ENCODE measurements at regions not wholly inside any gene's neighbourhood (a gene's known extent, or its start where the extent isn't known, plus 50 kb on each side); places are given as distances from the start of the nearest gene placed in this dataset.

DNA sequence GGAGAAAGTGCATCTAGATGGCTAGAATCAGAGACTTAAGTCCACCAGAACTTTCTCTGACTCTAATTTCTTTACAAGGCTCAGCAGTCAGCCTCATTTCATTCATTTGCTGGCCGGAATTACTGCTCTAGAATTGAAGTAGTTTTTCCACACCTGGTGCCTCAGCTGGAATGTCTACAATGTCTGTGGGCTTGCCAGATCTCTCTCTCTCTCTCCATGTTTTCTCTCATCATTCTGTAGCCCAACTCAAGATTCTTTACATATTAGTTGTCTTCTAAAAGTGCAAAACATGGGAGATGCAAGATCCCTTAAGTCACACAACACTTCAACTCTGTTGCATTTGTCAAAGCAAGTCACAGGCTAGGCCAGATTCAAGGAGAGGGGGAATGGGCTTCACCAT is 103.9 kb upstream of the TAF11L2 start (continued):
- TF ChIP-seq, protein P1, sequence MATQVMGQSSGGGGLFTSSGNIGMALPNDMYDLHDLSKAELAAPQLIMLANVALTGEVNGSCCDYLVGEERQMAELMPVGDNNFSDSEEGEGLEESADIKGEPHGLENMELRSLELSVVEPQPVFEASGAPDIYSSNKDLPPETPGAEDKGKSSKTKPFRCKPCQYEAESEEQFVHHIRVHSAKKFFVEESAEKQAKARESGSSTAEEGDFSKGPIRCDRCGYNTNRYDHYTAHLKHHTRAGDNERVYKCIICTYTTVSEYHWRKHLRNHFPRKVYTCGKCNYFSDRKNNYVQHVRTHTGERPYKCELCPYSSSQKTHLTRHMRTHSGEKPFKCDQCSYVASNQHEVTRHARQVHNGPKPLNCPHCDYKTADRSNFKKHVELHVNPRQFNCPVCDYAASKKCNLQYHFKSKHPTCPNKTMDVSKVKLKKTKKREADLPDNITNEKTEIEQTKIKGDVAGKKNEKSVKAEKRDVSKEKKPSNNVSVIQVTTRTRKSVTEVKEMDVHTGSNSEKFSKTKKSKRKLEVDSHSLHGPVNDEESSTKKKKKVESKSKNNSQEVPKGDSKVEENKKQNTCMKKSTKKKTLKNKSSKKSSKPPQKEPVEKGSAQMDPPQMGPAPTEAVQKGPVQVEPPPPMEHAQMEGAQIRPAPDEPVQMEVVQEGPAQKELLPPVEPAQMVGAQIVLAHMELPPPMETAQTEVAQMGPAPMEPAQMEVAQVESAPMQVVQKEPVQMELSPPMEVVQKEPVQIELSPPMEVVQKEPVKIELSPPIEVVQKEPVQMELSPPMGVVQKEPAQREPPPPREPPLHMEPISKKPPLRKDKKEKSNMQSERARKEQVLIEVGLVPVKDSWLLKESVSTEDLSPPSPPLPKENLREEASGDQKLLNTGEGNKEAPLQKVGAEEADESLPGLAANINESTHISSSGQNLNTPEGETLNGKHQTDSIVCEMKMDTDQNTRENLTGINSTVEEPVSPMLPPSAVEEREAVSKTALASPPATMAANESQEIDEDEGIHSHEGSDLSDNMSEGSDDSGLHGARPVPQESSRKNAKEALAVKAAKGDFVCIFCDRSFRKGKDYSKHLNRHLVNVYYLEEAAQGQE (IDR thresholded peaks at IDR 0.05; ENCODE audit: unreplicated experiment) = no peak
- no peak for TF ChIP-seq ZNF331 (CRISPR knock-in tag; IDR thresholded peaks at IDR 0.05; ENCODE audit: low read depth)
- no peak for TF ChIP-seq POLR2AphosphoS5 (IDR thresholded peaks at IDR 0.05; ENCODE audit: low read depth)
- TF ChIP-seq CREB1 (CRISPR knock-in tag; IDR thresholded peaks at IDR 0.05; ENCODE audit: low read depth) = no peak

DNA sequence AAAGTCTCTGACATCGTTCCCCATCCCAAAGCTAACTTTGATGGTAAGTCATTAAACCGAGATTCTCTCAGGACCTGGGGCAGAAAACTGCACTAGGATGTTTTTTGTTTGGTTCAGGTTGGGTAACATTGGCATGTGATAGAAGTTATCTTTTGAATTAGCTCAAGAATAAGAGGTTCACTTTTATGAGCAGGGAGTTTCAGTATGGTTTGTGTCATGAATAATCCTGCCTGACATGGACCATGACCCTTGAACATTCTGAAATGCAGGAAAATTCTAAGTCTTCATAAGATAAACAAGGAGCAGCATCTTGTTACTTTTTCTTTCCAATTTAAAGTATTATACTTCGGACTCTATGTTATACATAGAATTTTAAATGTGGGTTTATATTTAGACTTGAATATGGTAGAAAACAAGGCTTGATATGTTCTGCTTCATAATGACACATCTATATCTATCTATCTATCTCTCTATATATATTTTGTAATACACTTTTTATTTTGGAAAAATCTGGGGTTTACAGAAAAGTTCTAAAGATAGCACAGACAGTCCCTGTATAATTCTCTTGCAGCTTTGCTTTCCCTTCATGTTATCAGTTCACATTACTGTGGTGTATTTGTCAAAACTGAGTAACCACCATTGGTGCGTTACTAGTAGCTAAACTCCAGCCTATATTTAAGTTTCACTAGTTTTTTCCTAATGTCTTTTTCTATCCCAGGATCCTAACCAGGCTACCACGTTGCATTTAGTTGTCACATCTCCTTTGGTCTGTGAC is 102.7 kb upstream of the TAF11L2 start:
- H3K4me3 ChIP-seq = no peak overlapping the region
- H3K4me3 Mint-ChIP-seq = no peak overlapping the region
- no peak for TF ChIP-seq ZNF114 (CRISPR knock-in tag; IDR thresholded peaks at IDR 0.05)
- TF ChIP-seq, protein P1 (IDR thresholded peaks at IDR 0.05; ENCODE audit: unreplicated experiment) = no peak
- no peak overlapping the region for H3K4me2 ChIP-seq
- no peaks in the 10 kb centered on the region for H3K27me3 ChIP-seq (ENCODE audit: insufficient read depth)
- H3K27ac Mint-ChIP-seq = no peak overlapping the region
- peaks cover 24% of the 10 kb centered on the region for H3K36me3 Mint-ChIP-seq (ENCODE audit: low read depth)
- H2AFZ ChIP-seq = no peak overlapping the region
- H4K20me1 ChIP-seq (replicated peaks; ENCODE audit: insufficient read depth) = no peaks in the 10 kb centered on the region
- peaks cover 10% of the 10 kb centered on the region for H3K27me3 Mint-ChIP-seq (ENCODE audit: insufficient read depth, low read depth, poor library complexity)
- H3F3A ChIP-seq (replicated peaks; ENCODE audit: low read depth) = peaks cover under 1% of the 10 kb centered on the region; the same call in 1 of the 2 replicates
- H3K79me2 ChIP-seq (replicated peaks; ENCODE audit: insufficient read depth) = no peaks in the 10 kb centered on the region
- peaks cover 21% of the 10 kb centered on the region for H3K4me1 ChIP-seq (ENCODE audit: insufficient read depth)
- no peak for ATAC-seq
- H3K36me3 ChIP-seq (ENCODE audit: insufficient read depth) = no peaks in the 10 kb centered on the region
- peaks cover 16% of the 10 kb centered on the region for H3K4me1 Mint-ChIP-seq
- no peak overlapping the region for H3K27ac ChIP-seq (ENCODE audit: low read depth)
- peaks cover 22% of the 10 kb centered on the region for H3K9me3 Mint-ChIP-seq
- no peaks in the 10 kb centered on the region for H3K9me2 ChIP-seq (ENCODE audit: insufficient read depth)
- DNase-seq (ENCODE audit: low spot score) = no peak

Measured in GM23338 (cell line).